Adrenal gland (tissue), 9 donors: ENCODE measurements at regions not wholly inside any gene's neighbourhood (a gene's known extent, or its start where the extent isn't known, plus 50 kb on each side); places are given as distances from the start of the nearest gene placed in this dataset.

ENCODE experiments used
- DNase-seq, 7 donors: peaks; one replicate each; pipeline ENCODE4 v3.0.0-alpha.2; 2019 to 2020
- H3K27ac ChIP-seq, 5 donors: fragments of 200-600 bp; sonication (generic) in 4 of 5; 1 replicate in 3 of 5; 2 replicates in 2 of 5; pipeline versions ENCODE4 v1.5.1 to v1.8.0; 2016 to 2020; ENCODE audit warnings: mild to moderate bottlenecking in 1 of 5
- H3K27me3 ChIP-seq: fragments of 200-600 bp; 2 replicates; pipeline ENCODE4 v1.8.0; 2021
- H3K36me3 ChIP-seq, 2 donors: fragments of 200-600 bp; replicated peaks in 1 of 2; 1 replicate in 1 of 2; 2 replicates in 1 of 2; pipeline versions ENCODE4 v1.5.1 to v1.8.0; 2018 to 2022
- H3K4me1 ChIP-seq, 2 donors: fragments of 200-600 bp; replicated peaks in 1 of 2; 1 replicate in 1 of 2; 2 replicates in 1 of 2; pipeline versions ENCODE4 v1.5.1 to v1.8.0; 2018 to 2021
- H3K4me3 ChIP-seq, 4 donors: fragments of 200-600 bp; sonication (generic) in 3 of 4; one replicate each; pipeline ENCODE4 v1.5.1; 2016 to 2018
- H3K9me3 ChIP-seq, 3 donors: fragments of 200-600 bp; sonication (generic) in 1 of 3; replicated peaks in 1 of 3; 1 replicate in 2 of 3; 2 replicates in 1 of 3; pipeline versions ENCODE4 v1.5.1 to v1.8.0; 2016 to 2021
- POLR2A ChIP-seq, 2 donors: fragments of 450-650 bp; IDR thresholded peaks; one replicate each; pipeline ENCODE4 v1.6.1; 2017; ENCODE audit warnings: antibody characterized with exemption in 2 of 2, mild to moderate bottlenecking in 2 of 2, moderate library complexity in 1 of 2
- WGBS, 4 donors: extraction: QIAGEN DNeasy Blood & Tissue Kit in 2 of 4; methylation state at CpG; one replicate each; pipeline versions ENCODE4 v1.1.5 to v1.1.7; 2013 to 2017; 5-methylcytosine and 5-hydroxymethylcytosine counted together
- intact Hi-C, 2 donors: fragments of 100-400 bp; cut with DNase I; formaldehyde crosslinking; loops; one replicate each; pipeline versions ENCODE4 v1.14.1 to v1.15.0; 2022 to 2023
- TF ChIP-seq, protein P1 (sequence below), 6 experiments: fragments of 450-650 bp in 4 of 6; fragments of 200-600 bp in 2 of 6; sonication (generic) in 1 of 6; IDR thresholded peaks; 1 replicate in 5 of 6; 2 replicates in 1 of 6; pipeline versions ENCODE4 v1.5.1 to v1.8.0; 2016 to 2021; ENCODE audit warnings: antibody characterized with exemption in 6 of 6, mild to moderate bottlenecking in 2 of 6, moderate library complexity in 1 of 6
- donor health status: healthy with polysubstance abuse.
- donor health status: Bipolar disorder and iron deficiency.
- donor health status: DM: yes; HTN: yes; CAD: no.
- donor health status: DM: no; HTN: no; CAD: no.
- donor health status: DM: no; HTN: no; CAD: no.

DNA sequence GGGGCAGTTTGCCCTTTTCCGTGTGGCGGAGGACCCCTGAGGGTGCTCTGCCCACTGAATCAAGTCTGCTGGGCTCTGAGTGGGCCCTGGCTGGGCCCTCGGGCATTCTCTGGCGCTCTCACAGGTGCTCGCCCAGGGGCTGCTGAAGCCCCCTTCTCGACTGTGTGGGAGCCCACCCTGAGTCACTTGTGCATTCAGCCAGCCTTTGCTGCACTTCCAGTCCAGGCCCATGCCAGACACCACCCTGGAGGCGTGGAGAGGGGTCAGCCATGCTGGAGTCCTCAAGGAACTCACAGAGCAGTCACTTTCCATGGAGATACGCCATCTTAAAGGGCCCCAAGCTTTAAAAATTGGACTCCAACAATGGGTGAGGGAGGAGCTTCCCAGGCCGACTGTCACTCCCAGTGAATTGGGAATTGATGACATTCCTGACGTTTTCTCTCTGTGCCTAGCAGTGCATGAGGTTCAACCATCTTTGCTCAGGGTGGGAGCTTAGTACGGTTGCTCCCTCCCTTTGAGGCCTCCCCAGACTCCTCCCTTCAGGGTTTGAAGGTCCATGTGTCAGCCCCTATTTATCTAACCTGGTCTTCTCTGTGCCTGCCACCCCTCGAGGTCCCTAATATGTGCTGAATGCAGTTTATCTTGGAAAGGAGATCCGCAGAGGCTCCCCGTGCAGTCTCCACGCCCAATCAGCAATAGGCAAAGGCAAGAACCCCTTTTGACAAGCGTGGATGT lies 71.8 kb upstream of the HS6ST1 start:
- Histone ChIP-seq H3K4me3 (no peak overlapping the region), H3K4me1 (no peaks in the 10 kb centered on the region), H3K36me3 (no peaks in the 10 kb centered on the region), H3K9me3 (no peaks in the 10 kb centered on the region), H3K27ac (no peak overlapping the region), H3K27me3 (no peaks in the 10 kb centered on the region)
- WGBS, 4 donors: 78 to 88% (median 86%) methylated on average over 15 to 16 of the region's 16 CpGs
- TF ChIP-seq POLR2A (IDR thresholded peaks at IDR 0.05): no peak
- TF ChIP-seq, protein P1, sequence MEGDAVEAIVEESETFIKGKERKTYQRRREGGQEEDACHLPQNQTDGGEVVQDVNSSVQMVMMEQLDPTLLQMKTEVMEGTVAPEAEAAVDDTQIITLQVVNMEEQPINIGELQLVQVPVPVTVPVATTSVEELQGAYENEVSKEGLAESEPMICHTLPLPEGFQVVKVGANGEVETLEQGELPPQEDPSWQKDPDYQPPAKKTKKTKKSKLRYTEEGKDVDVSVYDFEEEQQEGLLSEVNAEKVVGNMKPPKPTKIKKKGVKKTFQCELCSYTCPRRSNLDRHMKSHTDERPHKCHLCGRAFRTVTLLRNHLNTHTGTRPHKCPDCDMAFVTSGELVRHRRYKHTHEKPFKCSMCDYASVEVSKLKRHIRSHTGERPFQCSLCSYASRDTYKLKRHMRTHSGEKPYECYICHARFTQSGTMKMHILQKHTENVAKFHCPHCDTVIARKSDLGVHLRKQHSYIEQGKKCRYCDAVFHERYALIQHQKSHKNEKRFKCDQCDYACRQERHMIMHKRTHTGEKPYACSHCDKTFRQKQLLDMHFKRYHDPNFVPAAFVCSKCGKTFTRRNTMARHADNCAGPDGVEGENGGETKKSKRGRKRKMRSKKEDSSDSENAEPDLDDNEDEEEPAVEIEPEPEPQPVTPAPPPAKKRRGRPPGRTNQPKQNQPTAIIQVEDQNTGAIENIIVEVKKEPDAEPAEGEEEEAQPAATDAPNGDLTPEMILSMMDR (IDR thresholded peaks at IDR 0.05): no peak
- no peak for DNase-seq
- intact Hi-C loops: no loop called here

DNA sequence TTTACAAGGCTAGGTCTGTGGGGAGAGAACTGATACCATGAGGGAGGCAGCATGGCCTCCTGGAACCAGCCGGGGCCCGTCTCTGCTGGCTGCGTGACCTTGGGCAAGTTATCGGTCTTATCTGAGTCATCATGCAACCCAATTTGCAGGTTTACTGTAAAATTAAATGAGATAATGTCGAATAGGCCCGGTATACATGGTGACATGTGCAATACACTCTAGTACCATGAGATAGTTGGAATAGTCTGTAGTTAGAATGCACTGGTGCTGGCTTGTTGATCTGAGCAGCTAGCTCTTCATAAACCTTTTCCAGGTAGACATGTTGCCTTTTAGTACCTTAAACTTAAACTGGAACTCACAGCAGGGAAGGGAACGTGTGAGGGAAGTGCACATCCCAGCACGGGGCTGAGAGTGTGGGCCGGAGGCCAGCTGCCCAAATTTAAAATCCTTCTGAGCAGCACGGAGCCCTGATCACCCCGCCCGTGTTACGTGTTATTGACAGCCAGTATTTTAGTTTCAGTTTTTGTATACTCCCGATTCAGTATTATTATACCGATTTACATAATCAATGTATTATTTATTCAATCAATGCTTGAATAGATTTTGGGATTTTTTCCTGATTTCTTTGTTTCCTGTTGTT lies 72.4 kb upstream of the HS6ST1 start:
- 78 to 83% (median 78%) methylated on average over 14 to 15 of the region's 15 CpGs for WGBS, 4 donors
- Histone ChIP-seq H3K27ac (no peak overlapping the region), H3K27me3 (no peaks in the 10 kb centered on the region), H3K4me3 (no peak overlapping the region), H3K36me3 (no peaks in the 10 kb centered on the region), H3K4me1 (no peaks in the 10 kb centered on the region), H3K9me3 (no peaks in the 10 kb centered on the region)
- peak in 5 of 7 donors; percentile 39 to 57 (median 51) for DNase-seq
- intact Hi-C loops: no loop called here
- TF ChIP-seq POLR2A (IDR thresholded peaks at IDR 0.05): no peak
- TF ChIP-seq, protein P1 (IDR thresholded peaks at IDR 0.05): no peak

DNA sequence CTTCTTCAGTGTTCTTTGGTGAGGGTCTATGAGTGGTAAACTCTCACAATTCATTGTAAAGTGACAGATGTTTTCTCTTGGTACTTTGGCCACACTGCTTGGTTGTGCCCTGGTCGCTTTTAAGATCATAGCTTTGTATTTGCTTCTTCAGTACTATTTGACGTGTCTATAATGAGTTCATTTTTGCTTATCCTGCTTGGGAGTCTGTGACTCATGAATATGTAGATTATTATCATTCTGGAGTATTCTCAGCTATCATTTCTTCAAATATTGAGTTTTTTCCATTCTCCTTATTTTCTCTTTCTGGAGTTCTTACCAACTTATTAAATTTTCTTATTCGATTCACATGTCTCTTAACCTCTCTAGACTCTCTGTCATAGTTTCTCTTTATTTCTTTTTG lies 73.0 kb upstream of the HS6ST1 start:
- TF ChIP-seq, protein P1 (IDR thresholded peaks at IDR 0.05): no peak
- TF ChIP-seq POLR2A (IDR thresholded peaks at IDR 0.05): no peak
- 96 to 97% (median 97%) methylated on average over 3 of the region's 3 CpGs for WGBS, 4 donors
- no peak overlapping the region for H3K27ac ChIP-seq
- H3K4me1 ChIP-seq: no peaks in the 10 kb centered on the region
- H3K36me3 ChIP-seq: no peaks in the 10 kb centered on the region
- H3K9me3 ChIP-seq: no peaks in the 10 kb centered on the region
- no peak overlapping the region for H3K4me3 ChIP-seq
- DNase-seq: no peak
- intact Hi-C loops: no loop called here
- H3K27me3 ChIP-seq: no peaks in the 10 kb centered on the region

DNA sequence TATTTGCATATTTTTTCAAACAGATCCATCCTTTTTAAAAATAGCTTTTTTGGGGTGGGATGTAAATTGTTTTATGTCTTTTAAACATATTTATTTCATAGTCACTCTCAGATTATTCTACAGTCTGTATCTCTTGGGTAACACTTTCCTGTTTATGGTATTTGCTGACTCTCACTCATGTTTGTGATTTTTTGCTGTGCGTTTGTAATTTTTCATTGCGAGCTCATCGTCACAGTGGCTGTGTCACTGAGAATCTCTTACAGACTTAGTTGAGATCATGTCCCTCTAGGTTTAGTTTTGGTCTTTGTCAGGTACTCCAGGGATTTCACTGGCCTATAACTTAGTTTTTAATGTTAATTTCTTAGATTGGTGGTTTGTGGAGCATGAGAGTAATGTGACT lies 73.5 kb upstream of the HS6ST1 start:
- WGBS, 4 donors: 91 to 97% (median 95%) methylated on average over 3 of the region's 3 CpGs
- H3K27ac ChIP-seq: no peak overlapping the region
- no peaks in the 10 kb centered on the region for H3K4me1 ChIP-seq
- no peak for DNase-seq
- H3K4me3 ChIP-seq: no peak overlapping the region
- H3K36me3 ChIP-seq: no peaks in the 10 kb centered on the region
- H3K9me3 ChIP-seq: no peaks in the 10 kb centered on the region
- no peak for TF ChIP-seq POLR2A (IDR thresholded peaks at IDR 0.05)
- TF ChIP-seq, protein P1 (IDR thresholded peaks at IDR 0.05): no peak
- intact Hi-C loops: no loop called here
- H3K27me3 ChIP-seq: no peaks in the 10 kb centered on the region
